CD8-positive, alpha-beta memory T cell (primary cell): ENCODE measurements at regions not wholly inside any gene's neighbourhood (a gene's known extent, or its start where the extent isn't known, plus 50 kb on each side); places are given as distances from the start of the nearest gene placed in this dataset.

Source experiments
- CTCF ChIA-PET: fragments of 350-600 bp; sonication (Branson Sonifier 250); formaldehyde crosslinking; loops from one replicate; lab custom pipeline; 2021; ENCODE audit warnings: antibody characterized with exemption; lab: Charles Lee
- POLR2A ChIA-PET: fragments of 350-600 bp; sonication (Branson Sonifier 250); formaldehyde crosslinking; loops from one replicate; lab custom pipeline; 2021; ENCODE audit warnings: antibody characterized with exemption; lab: Charles Lee
- DNase-seq, 5 donors: peaks; one replicate each; pipeline versions ENCODE4 v3.0.0 to v3.0.0-alpha.2; 2020 to 2022; ENCODE audit warnings: mixed read lengths in 1 of 5
- H3K27ac ChIP-seq: one replicate; pipeline ENCODE4 v1.7.0; 2013; ENCODE audit warnings: low read depth, mild to moderate bottlenecking, low read length, moderate library complexity
- H3K27me3 ChIP-seq: 2 replicates; pipeline ENCODE4 v1.7.0; 2013; ENCODE audit warnings: low read length, mild to moderate bottlenecking; ENCODE audit not compliant: insufficient read depth, poor library complexity, severe bottlenecking
- H3K36me3 ChIP-seq: 2 replicates; pipeline ENCODE4 v1.7.0; 2013; ENCODE audit warnings: mild to moderate bottlenecking, low read length, moderate library complexity; ENCODE audit not compliant: insufficient read depth
- H3K4me1 ChIP-seq: 2 replicates; pipeline ENCODE4 v1.7.0; 2013; ENCODE audit warnings: mild to moderate bottlenecking, low read length, moderate library complexity; ENCODE audit not compliant: insufficient read depth
- H3K4me3 ChIP-seq: 2 replicates; pipeline ENCODE4 v1.7.0; 2013; ENCODE audit warnings: mild to moderate bottlenecking, low read length
- H3K9me3 ChIP-seq: 2 replicates; pipeline ENCODE4 v1.7.0; 2013; ENCODE audit warnings: mild to moderate bottlenecking, low read length
- H3K27ac Mint-ChIP-seq, 8 donors: one replicate each; pipeline ENCODE4 v1.8.0; 2020 to 2021; ENCODE audit warnings: mixed read lengths in 8 of 8, mild to moderate bottlenecking in 6 of 8, inconsistent platforms in 3 of 8, moderate library complexity in 3 of 8
- H3K27me3 Mint-ChIP-seq, 2 donors: one replicate each; pipeline ENCODE4 v1.8.0; 2020 to 2021; ENCODE audit warnings: mixed read lengths in 2 of 2, mild to moderate bottlenecking in 1 of 2, moderate library complexity in 1 of 2
- H3K36me3 Mint-ChIP-seq, 3 donors: one replicate each; pipeline ENCODE4 v1.8.0; 2020 to 2021; ENCODE audit warnings: mixed read lengths in 3 of 3, inconsistent platforms in 1 of 3, mild to moderate bottlenecking in 1 of 3
- H3K4me1 Mint-ChIP-seq, 3 donors: one replicate each; pipeline ENCODE4 v1.8.0; 2020 to 2021; ENCODE audit warnings: mixed read lengths in 3 of 3, inconsistent platforms in 1 of 3, mild to moderate bottlenecking in 1 of 3
- H3K4me3 Mint-ChIP-seq, 7 donors: one replicate each; pipeline ENCODE4 v1.8.0; 2020 to 2021; ENCODE audit warnings: mixed read lengths in 7 of 7, mild to moderate bottlenecking in 6 of 7, moderate library complexity in 4 of 7, inconsistent platforms in 2 of 7
- H3K9me3 Mint-ChIP-seq, 5 donors: one replicate each; pipeline ENCODE4 v1.8.0; 2020 to 2022; ENCODE audit warnings: mixed read lengths in 5 of 5, mild to moderate bottlenecking in 3 of 5, moderate library complexity in 2 of 5, inconsistent platforms in 1 of 5

GRCh38 chr9:99350461-99350860 lies 128.4 kb downstream of the SEC61B start:
- Histone ChIP-seq H3K27me3 (no peaks in the 10 kb centered on the region), H3K36me3 (no peaks in the 10 kb centered on the region), H3K4me3 (no peak overlapping the region), H3K27ac (no peak overlapping the region), H3K9me3 (no peaks in the 10 kb centered on the region), H3K4me1 (no peaks in the 10 kb centered on the region)
- Mint-ChIP-seq H3K36me3 (no peaks in the 10 kb centered on the region), H3K27ac (no peak overlapping the region), H3K4me1 (no peaks in the 10 kb centered on the region), H3K27me3 (peaks cover 11% of the 10 kb centered on the region in 2 donors), H3K4me3 (no peak overlapping the region), H3K9me3 (no peaks in the 10 kb centered on the region)
- CTCF ChIA-PET: no interaction called here
- no peak for DNase-seq
- POLR2A ChIA-PET: no interaction called here

GRCh38 chr9:99351647-99352046 lies 129.6 kb downstream of the SEC61B start:
- no peak for DNase-seq
- Histone ChIP-seq H3K9me3 (no peaks in the 10 kb centered on the region), H3K27ac (no peak overlapping the region), H3K4me3 (no peak overlapping the region), H3K27me3 (no peaks in the 10 kb centered on the region), H3K36me3 (no peaks in the 10 kb centered on the region), H3K4me1 (no peaks in the 10 kb centered on the region)
- Mint-ChIP-seq H3K9me3 (no peaks in the 10 kb centered on the region), H3K27ac (no peak overlapping the region), H3K4me1 (no peaks in the 10 kb centered on the region), H3K27me3 (peaks cover 11 to 15% of the 10 kb centered on the region in 2 donors), H3K36me3 (no peaks in the 10 kb centered on the region), H3K4me3 (no peak overlapping the region)
- CTCF ChIA-PET: no interaction called here
- POLR2A ChIA-PET: no interaction called here

- H3K4me1 ChIP-seq: no peaks in the 10 kb centered on the region
- POLR2A ChIA-PET: no interaction called here
Measured at GRCh38 chr9:99352826-99353225, 130.7 kb downstream of the SEC61B start.

GRCh38 chr9:99353408-99353807 lies 131.3 kb downstream of the SEC61B start:
- no peaks in the 10 kb centered on the region for H3K4me1 ChIP-seq
- H3K27me3 ChIP-seq: no peaks in the 10 kb centered on the region
- no peaks in the 10 kb centered on the region for H3K36me3 ChIP-seq
- no peak overlapping the region for H3K27ac Mint-ChIP-seq
- no peak overlapping the region for H3K4me3 ChIP-seq
- no peaks in the 10 kb centered on the region for H3K9me3 ChIP-seq
- no peaks in the 10 kb centered on the region for H3K9me3 Mint-ChIP-seq
- H3K27me3 Mint-ChIP-seq: peaks cover 12 to 19% of the 10 kb centered on the region in 2 donors
- H3K36me3 Mint-ChIP-seq: no peaks in the 10 kb centered on the region
- POLR2A ChIA-PET: no interaction called here
- CTCF ChIA-PET: no interaction called here
- no peak overlapping the region for H3K4me3 Mint-ChIP-seq
- H3K4me1 Mint-ChIP-seq: no peaks in the 10 kb centered on the region
- no peak for DNase-seq
- no peak overlapping the region for H3K27ac ChIP-seq

More at GRCh38 chr9:99352826-99353225, 130.7 kb downstream of the SEC61B start:
- Mint-ChIP-seq H3K9me3 (no peaks in the 10 kb centered on the region), H3K36me3 (no peaks in the 10 kb centered on the region), H3K27me3 (peaks cover 11 to 19% of the 10 kb centered on the region in 2 donors), H3K27ac (peak overlapping the region in 1 of 8 donors; percentile 75), H3K4me3 (no peak overlapping the region), H3K4me1 (no peaks in the 10 kb centered on the region)
- Histone ChIP-seq H3K27me3 (no peaks in the 10 kb centered on the region), H3K36me3 (no peaks in the 10 kb centered on the region), H3K4me3 (no peak overlapping the region), H3K9me3 (no peaks in the 10 kb centered on the region), H3K27ac (no peak overlapping the region)
- DNase-seq: no peak
- CTCF ChIA-PET: no interaction called here

GRCh38 chr9:99354104-99354503 lies 132.0 kb downstream of the SEC61B start:
- Mint-ChIP-seq H3K27ac (no peak overlapping the region), H3K4me3 (no peak overlapping the region), H3K36me3 (no peaks in the 10 kb centered on the region), H3K4me1 (no peaks in the 10 kb centered on the region), H3K9me3 (no peaks in the 10 kb centered on the region), H3K27me3 (peaks cover 15 to 25% of the 10 kb centered on the region in 2 donors)
- CTCF ChIA-PET: no interaction called here
- H3K27me3 ChIP-seq: no peaks in the 10 kb centered on the region
- POLR2A ChIA-PET: no interaction called here
- no peak overlapping the region for H3K4me3 ChIP-seq
- H3K27ac ChIP-seq: no peak overlapping the region
- H3K9me3 ChIP-seq: no peaks in the 10 kb centered on the region
- H3K4me1 ChIP-seq: no peaks in the 10 kb centered on the region
- H3K36me3 ChIP-seq: no peaks in the 10 kb centered on the region
- DNase-seq: no peak

GRCh38 chr9:99356512-99356971 lies 134.5 kb downstream of the SEC61B start:
- Histone ChIP-seq H3K4me3 (no peak overlapping the region), H3K4me1 (no peaks in the 10 kb centered on the region), H3K27me3 (peaks cover 6% of the 10 kb centered on the region), H3K36me3 (no peaks in the 10 kb centered on the region), H3K27ac (no peak overlapping the region), H3K9me3 (no peaks in the 10 kb centered on the region)
- Mint-ChIP-seq H3K4me1 (no peaks in the 10 kb centered on the region), H3K4me3 (no peak overlapping the region), H3K36me3 (no peaks in the 10 kb centered on the region), H3K9me3 (no peaks in the 10 kb centered on the region), H3K27ac (no peak overlapping the region), H3K27me3 (peaks cover 13 to 46% of the 10 kb centered on the region in 2 donors)
- CTCF ChIA-PET: no interaction called here
- no peak for DNase-seq
- POLR2A ChIA-PET: no interaction called here

GRCh38 chr9:99357575-99357974 lies 135.5 kb downstream of the SEC61B start:
- Mint-ChIP-seq H3K4me1 (no peaks in the 10 kb centered on the region), H3K9me3 (no peaks in the 10 kb centered on the region), H3K27me3 (peaks cover 8 to 46% of the 10 kb centered on the region in 2 donors), H3K36me3 (no peaks in the 10 kb centered on the region), H3K27ac (no peak overlapping the region), H3K4me3 (no peak overlapping the region)
- POLR2A ChIA-PET: no interaction called here
- CTCF ChIA-PET: no interaction called here
- no peak overlapping the region for H3K27ac ChIP-seq
- no peaks in the 10 kb centered on the region for H3K9me3 ChIP-seq
- DNase-seq: no peak
- H3K4me1 ChIP-seq: no peaks in the 10 kb centered on the region
- H3K4me3 ChIP-seq: no peak overlapping the region
- no peaks in the 10 kb centered on the region for H3K36me3 ChIP-seq
- H3K27me3 ChIP-seq: peaks cover 6% of the 10 kb centered on the region

- H3K36me3 Mint-ChIP-seq: no peaks in the 10 kb centered on the region
- ChIA-PET POLR2A (no interaction called here), CTCF (no interaction called here)
- H3K9me3 Mint-ChIP-seq: no peaks in the 10 kb centered on the region
- Histone ChIP-seq H3K27ac (no peak overlapping the region), H3K4me1 (no peaks in the 10 kb centered on the region), H3K36me3 (no peaks in the 10 kb centered on the region), H3K27me3 (peaks cover 6% of the 10 kb centered on the region), H3K9me3 (no peaks in the 10 kb centered on the region), H3K4me3 (no peak overlapping the region)
- no peaks in the 10 kb centered on the region for H3K4me1 Mint-ChIP-seq
- DNase-seq: no peak
- peaks cover 13 to 46% of the 10 kb centered on the region in 2 donors for H3K27me3 Mint-ChIP-seq
- H3K27ac Mint-ChIP-seq: no peak overlapping the region
- H3K4me3 Mint-ChIP-seq: no peak overlapping the region
Measured at GRCh38 chr9:99358668-99359067, 136.6 kb downstream of the SEC61B start.

- Histone ChIP-seq H3K36me3 (no peaks in the 10 kb centered on the region), H3K27me3 (peaks cover 6% of the 10 kb centered on the region), H3K9me3 (no peaks in the 10 kb centered on the region), H3K4me3 (no peak overlapping the region), H3K27ac (no peak overlapping the region), H3K4me1 (no peaks in the 10 kb centered on the region)
- Mint-ChIP-seq H3K4me3 (no peak overlapping the region), H3K27me3 (peaks cover 13 to 50% of the 10 kb centered on the region in 2 donors), H3K27ac (no peak overlapping the region), H3K4me1 (no peaks in the 10 kb centered on the region), H3K36me3 (no peaks in the 10 kb centered on the region), H3K9me3 (no peaks in the 10 kb centered on the region)
- POLR2A ChIA-PET: no interaction called here
- CTCF ChIA-PET: no interaction called here
- DNase-seq: no peak
Measured at GRCh38 chr9:99359336-99359735, 137.3 kb downstream of the SEC61B start.
